ENCODE measurements at regions not wholly inside any gene's neighbourhood (a gene's known extent, or its start where the extent isn't known, plus 50 kb on each side); places are given as distances from the start of the nearest gene placed in this dataset.

- TF ChIP-seq EZH2 (IDR thresholded peaks at IDR 0.05; ENCODE audit: insufficient read depth, low read length) = no peak
- TF ChIP-seq, protein P1, sequence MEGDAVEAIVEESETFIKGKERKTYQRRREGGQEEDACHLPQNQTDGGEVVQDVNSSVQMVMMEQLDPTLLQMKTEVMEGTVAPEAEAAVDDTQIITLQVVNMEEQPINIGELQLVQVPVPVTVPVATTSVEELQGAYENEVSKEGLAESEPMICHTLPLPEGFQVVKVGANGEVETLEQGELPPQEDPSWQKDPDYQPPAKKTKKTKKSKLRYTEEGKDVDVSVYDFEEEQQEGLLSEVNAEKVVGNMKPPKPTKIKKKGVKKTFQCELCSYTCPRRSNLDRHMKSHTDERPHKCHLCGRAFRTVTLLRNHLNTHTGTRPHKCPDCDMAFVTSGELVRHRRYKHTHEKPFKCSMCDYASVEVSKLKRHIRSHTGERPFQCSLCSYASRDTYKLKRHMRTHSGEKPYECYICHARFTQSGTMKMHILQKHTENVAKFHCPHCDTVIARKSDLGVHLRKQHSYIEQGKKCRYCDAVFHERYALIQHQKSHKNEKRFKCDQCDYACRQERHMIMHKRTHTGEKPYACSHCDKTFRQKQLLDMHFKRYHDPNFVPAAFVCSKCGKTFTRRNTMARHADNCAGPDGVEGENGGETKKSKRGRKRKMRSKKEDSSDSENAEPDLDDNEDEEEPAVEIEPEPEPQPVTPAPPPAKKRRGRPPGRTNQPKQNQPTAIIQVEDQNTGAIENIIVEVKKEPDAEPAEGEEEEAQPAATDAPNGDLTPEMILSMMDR (IDR thresholded peaks at IDR 0.05; ENCODE audit: insufficient read depth, low read depth, low read length) = no peak
These were observed 750.3 kb upstream of the KCND2 start for GRCh38 chr7:119522698-119523097.

Measured in astrocyte (in vitro differentiated cells and primary cell).